NT2/D1 (cell line): ENCODE measurements at regions not wholly inside any gene's neighbourhood (a gene's known extent, or its start where the extent isn't known, plus 50 kb on each side); places are given as distances from the start of the nearest gene placed in this dataset.

Experiments used
- DNase-seq: peaks from one replicate; pipeline ENCODE4 v3.0.0-alpha.2; 2011; ENCODE audit warnings: low read depth, low spot score
- H3K27me3 ChIP-seq: 2 replicates; pipeline ENCODE4 v1.6.0; 2011; ENCODE audit warnings: mild to moderate bottlenecking; ENCODE audit not compliant: insufficient read length, insufficient read depth
- H3K36me3 ChIP-seq: 2 replicates; pipeline ENCODE4 v1.6.1; 2011; ENCODE audit warnings: mild to moderate bottlenecking, low read length, mixed read lengths; ENCODE audit not compliant: insufficient read depth, insufficient read length
- H3K4me1 ChIP-seq: 2 replicates; pipeline ENCODE4 v1.5.1; 2011; ENCODE audit not compliant: insufficient read depth, insufficient read length
- H3K4me3 ChIP-seq: 2 replicates; pipeline ENCODE4 v1.5.1; 2011; ENCODE audit warnings: low read depth; ENCODE audit not compliant: insufficient read length
- H3K9ac ChIP-seq: 2 replicates; pipeline ENCODE4 v1.6.0; 2011; ENCODE audit warnings: low read depth; ENCODE audit not compliant: insufficient read length
- H3K9me3 ChIP-seq: 2 replicates; pipeline ENCODE4 v1.5.1; 2011; ENCODE audit warnings: mild to moderate bottlenecking, low read length; ENCODE audit not compliant: insufficient read depth
- SUZ12 ChIP-seq: IDR thresholded peaks from 2 replicates; pipeline ENCODE4 v1.6.1; 2011; ENCODE audit not compliant: insufficient read length, insufficient read depth; ENCODE audit errors: extremely low read depth
- YY1 ChIP-seq: IDR thresholded peaks from 2 replicates; pipeline ENCODE4 v1.6.1; 2011; ENCODE audit not compliant: insufficient read length, insufficient read depth
- ZNF274 ChIP-seq: IDR thresholded peaks from 2 replicates; pipeline ENCODE4 v1.6.1; 2011; ENCODE audit warnings: mild to moderate bottlenecking, low read depth, low read length

- no peak for TF ChIP-seq YY1
- no peak for TF ChIP-seq ZNF274
- TF ChIP-seq SUZ12 = no peak
Observed at GRCh38 chr6:164695896-164696295, 613.5 kb downstream of the C6orf118 start.

GRCh38 chr6:164694386-164694785 lies 615.0 kb downstream of the C6orf118 start:
- H3K4me1 ChIP-seq = no peaks in the 10 kb centered on the region
- H3K27me3 ChIP-seq = no peaks in the 10 kb centered on the region
- DNase-seq = no peak
- H3K9ac ChIP-seq = no peak overlapping the region
- H3K9me3 ChIP-seq = no peaks in the 10 kb centered on the region
- no peak overlapping the region for H3K4me3 ChIP-seq
- no peaks in the 10 kb centered on the region for H3K36me3 ChIP-seq
- no peak for TF ChIP-seq ZNF274
- TF ChIP-seq SUZ12 = no peak
- no peak for TF ChIP-seq YY1

More at GRCh38 chr6:164695896-164696295, 613.5 kb downstream of the C6orf118 start:
- no peak for DNase-seq
- H3K4me1 ChIP-seq = no peaks in the 10 kb centered on the region
- no peak overlapping the region for H3K4me3 ChIP-seq
- H3K36me3 ChIP-seq = no peaks in the 10 kb centered on the region
- no peak overlapping the region for H3K9ac ChIP-seq
- no peaks in the 10 kb centered on the region for H3K27me3 ChIP-seq
- H3K9me3 ChIP-seq = no peaks in the 10 kb centered on the region

GRCh38 chr6:164693944-164694343 lies 615.5 kb downstream of the C6orf118 start:
- TF ChIP-seq ZNF274 = no peak
- TF ChIP-seq YY1 = no peak
- no peak for TF ChIP-seq SUZ12

GRCh38 chr6:164692772-164693510 lies 616.5 kb downstream of the C6orf118 start:
- no peaks in the 10 kb centered on the region for H3K36me3 ChIP-seq

More at GRCh38 chr6:164693944-164694343, 615.5 kb downstream of the C6orf118 start:
- H3K9me3 ChIP-seq = no peaks in the 10 kb centered on the region
- no peaks in the 10 kb centered on the region for H3K4me1 ChIP-seq
- no peaks in the 10 kb centered on the region for H3K36me3 ChIP-seq
- no peak overlapping the region for H3K4me3 ChIP-seq
- no peaks in the 10 kb centered on the region for H3K27me3 ChIP-seq
- DNase-seq = no peak
- no peak overlapping the region for H3K9ac ChIP-seq

GRCh38 chr6:164690702-164691500 lies 618.5 kb downstream of the C6orf118 start:
- TF ChIP-seq ZNF274 (no peak), SUZ12 (no peak), YY1 (no peak)
- no peaks in the 10 kb centered on the region for H3K36me3 ChIP-seq
- H3K4me1 ChIP-seq = no peaks in the 10 kb centered on the region
- H3K27me3 ChIP-seq = no peaks in the 10 kb centered on the region
- H3K9me3 ChIP-seq = no peaks in the 10 kb centered on the region
- no peak overlapping the region for H3K9ac ChIP-seq
- no peak for DNase-seq
- no peak overlapping the region for H3K4me3 ChIP-seq

More at GRCh38 chr6:164692772-164693510, 616.5 kb downstream of the C6orf118 start:
- Histone ChIP-seq H3K27me3 (no peaks in the 10 kb centered on the region), H3K4me3 (no peak overlapping the region), H3K9me3 (no peaks in the 10 kb centered on the region), H3K4me1 (no peaks in the 10 kb centered on the region), H3K9ac (no peak overlapping the region)
- TF ChIP-seq SUZ12 (no peak), ZNF274 (no peak), YY1 (no peak)
- DNase-seq = no peak

GRCh38 chr6:164690241-164690640 lies 619.2 kb downstream of the C6orf118 start:
- no peaks in the 10 kb centered on the region for H3K36me3 ChIP-seq
- H3K9ac ChIP-seq = no peak overlapping the region
- no peaks in the 10 kb centered on the region for H3K9me3 ChIP-seq
- no peak for DNase-seq
- TF ChIP-seq YY1 (no peak), SUZ12 (no peak), ZNF274 (no peak)
- H3K4me3 ChIP-seq = no peak overlapping the region
- no peaks in the 10 kb centered on the region for H3K27me3 ChIP-seq
- H3K4me1 ChIP-seq = no peaks in the 10 kb centered on the region

- Histone ChIP-seq H3K9ac (no peak overlapping the region), H3K9me3 (no peaks in the 10 kb centered on the region), H3K36me3 (no peaks in the 10 kb centered on the region), H3K4me1 (no peaks in the 10 kb centered on the region), H3K27me3 (no peaks in the 10 kb centered on the region), H3K4me3 (no peak overlapping the region)
- DNase-seq = no peak
- no peak for TF ChIP-seq YY1
- no peak for TF ChIP-seq SUZ12
- TF ChIP-seq ZNF274 = no peak
Observed at GRCh38 chr6:164665328-164665727, 644.1 kb downstream of the C6orf118 start.
